ENCODE measurements at regions not wholly inside any gene's neighbourhood (a gene's known extent, or its start where the extent isn't known, plus 50 kb on each side); places are given as distances from the start of the nearest gene placed in this dataset.

DNA sequence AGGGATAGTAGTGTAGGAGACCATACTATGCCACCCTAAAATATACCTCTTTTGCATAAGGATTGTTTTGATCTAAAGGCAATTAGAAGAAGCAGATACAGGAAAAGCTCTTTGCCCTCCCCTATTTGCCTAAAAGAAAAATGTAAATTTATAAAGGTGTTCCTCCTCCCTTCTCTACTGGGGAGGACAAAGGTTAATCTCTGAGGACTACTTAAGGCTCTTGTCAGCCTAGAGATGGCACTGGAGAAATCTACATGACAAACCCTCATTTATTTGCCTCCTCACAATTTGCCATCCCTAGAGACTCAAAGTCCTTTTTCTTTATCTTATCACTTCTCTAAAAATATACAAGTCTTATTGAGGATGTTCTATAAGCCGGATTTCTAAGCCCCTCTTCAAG lies 1021.8 kb downstream of the STPG2 start:
- no peaks in the 10 kb centered on the region for H3K79me2 ChIP-seq (ENCODE audit: insufficient read depth, low read length)
- H3K27ac ChIP-seq (ENCODE audit: low read depth, low read length), result no peak overlapping the region
- no peaks in the 10 kb centered on the region for H4K20me1 ChIP-seq (ENCODE audit: insufficient read depth, low read length)
- H3K36me3 Mint-ChIP-seq (ENCODE audit: low read depth, unreplicated experiment), result no peaks in the 10 kb centered on the region
- no peak overlapping the region for H2AFZ ChIP-seq (ENCODE audit: low read depth, low read length)
- TF ChIP-seq, protein P1, sequence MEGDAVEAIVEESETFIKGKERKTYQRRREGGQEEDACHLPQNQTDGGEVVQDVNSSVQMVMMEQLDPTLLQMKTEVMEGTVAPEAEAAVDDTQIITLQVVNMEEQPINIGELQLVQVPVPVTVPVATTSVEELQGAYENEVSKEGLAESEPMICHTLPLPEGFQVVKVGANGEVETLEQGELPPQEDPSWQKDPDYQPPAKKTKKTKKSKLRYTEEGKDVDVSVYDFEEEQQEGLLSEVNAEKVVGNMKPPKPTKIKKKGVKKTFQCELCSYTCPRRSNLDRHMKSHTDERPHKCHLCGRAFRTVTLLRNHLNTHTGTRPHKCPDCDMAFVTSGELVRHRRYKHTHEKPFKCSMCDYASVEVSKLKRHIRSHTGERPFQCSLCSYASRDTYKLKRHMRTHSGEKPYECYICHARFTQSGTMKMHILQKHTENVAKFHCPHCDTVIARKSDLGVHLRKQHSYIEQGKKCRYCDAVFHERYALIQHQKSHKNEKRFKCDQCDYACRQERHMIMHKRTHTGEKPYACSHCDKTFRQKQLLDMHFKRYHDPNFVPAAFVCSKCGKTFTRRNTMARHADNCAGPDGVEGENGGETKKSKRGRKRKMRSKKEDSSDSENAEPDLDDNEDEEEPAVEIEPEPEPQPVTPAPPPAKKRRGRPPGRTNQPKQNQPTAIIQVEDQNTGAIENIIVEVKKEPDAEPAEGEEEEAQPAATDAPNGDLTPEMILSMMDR (IDR thresholded peaks at IDR 0.05; ENCODE audit: insufficient read depth, low read depth, low read length), result no peak
- TF ChIP-seq EZH2 (IDR thresholded peaks at IDR 0.05; ENCODE audit: insufficient read depth, low read length), result no peak
- H3K4me1 ChIP-seq (ENCODE audit: insufficient read depth, low read length), result no peaks in the 10 kb centered on the region
- no peaks in the 10 kb centered on the region for H3K36me3 ChIP-seq (ENCODE audit: insufficient read depth, low read length)
- no peak overlapping the region for H3K4me3 Mint-ChIP-seq (ENCODE audit: unreplicated experiment)
- H3K27ac Mint-ChIP-seq (ENCODE audit: unreplicated experiment), result no peak overlapping the region
- FAIRE-seq, result no peak
- H3K4me2 ChIP-seq (ENCODE audit: low read length), result no peak overlapping the region
- no peak overlapping the region for H3K9ac ChIP-seq (ENCODE audit: low read length)
- H3K4me1 Mint-ChIP-seq (ENCODE audit: low read depth, unreplicated experiment), result no peaks in the 10 kb centered on the region
- H3K27me3 Mint-ChIP-seq (ENCODE audit: low read depth, unreplicated experiment), result no peaks in the 10 kb centered on the region
- no peaks in the 10 kb centered on the region for H3K27me3 ChIP-seq (ENCODE audit: insufficient read depth, low read length)
- no peak overlapping the region for H3K4me3 ChIP-seq (ENCODE audit: insufficient read depth, low read depth, low read length)
- no peaks in the 10 kb centered on the region for H3K9me3 ChIP-seq (ENCODE audit: insufficient read depth, low read depth, low read length)
- no peak for DNase-seq (ENCODE audit: low read depth)
- peaks cover 6% of the 10 kb centered on the region for H3K9me3 Mint-ChIP-seq (ENCODE audit: unreplicated experiment)

DNA sequence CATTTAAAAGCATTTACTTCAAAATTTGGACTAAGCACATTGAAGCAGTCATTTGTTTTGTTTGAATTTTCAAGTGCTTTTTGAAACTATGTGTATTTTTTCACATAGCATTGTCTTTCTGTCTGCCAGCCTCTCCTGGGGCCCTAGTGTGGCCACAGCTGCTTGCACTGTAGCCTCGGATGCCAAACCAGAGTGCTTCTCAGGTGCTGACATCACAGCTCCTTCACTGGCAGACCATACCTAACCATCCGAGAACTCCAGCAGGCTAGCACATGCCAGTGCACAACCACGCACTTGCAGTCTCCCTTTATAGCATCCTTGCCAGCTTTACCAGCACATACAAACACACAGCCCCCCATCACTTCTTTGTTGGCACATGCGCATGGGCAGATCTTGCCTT lies 1019.7 kb downstream of the STPG2 start:
- TF ChIP-seq, protein P1 (IDR thresholded peaks at IDR 0.05; ENCODE audit: insufficient read depth, low read depth, low read length), result no peak
- TF ChIP-seq EZH2 (IDR thresholded peaks at IDR 0.05; ENCODE audit: insufficient read depth, low read length), result no peak

DNA sequence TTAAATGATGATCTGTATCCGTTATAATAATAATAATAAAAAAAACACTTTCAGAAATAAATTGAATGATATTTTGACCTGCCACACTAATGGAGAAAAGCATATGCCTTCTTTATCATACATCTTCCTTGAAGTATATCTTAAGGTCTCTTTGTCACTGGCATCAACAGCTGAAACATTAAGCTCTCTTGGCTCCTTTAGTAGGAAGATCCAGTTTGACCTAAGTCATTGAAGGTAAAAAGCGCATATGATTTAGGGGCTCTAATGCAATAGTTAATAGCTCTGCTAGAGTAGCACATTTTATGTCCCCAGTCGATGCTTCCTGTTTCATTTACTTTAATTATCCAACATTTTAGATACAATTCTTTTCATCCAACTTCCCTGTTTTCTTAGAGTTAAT lies 1010.8 kb downstream of the STPG2 start:
- DNase-seq (ENCODE audit: low read depth) (no peak), FAIRE-seq (no peak)
- H3K27ac Mint-ChIP-seq (ENCODE audit: unreplicated experiment), result no peak overlapping the region
- no peak overlapping the region for H2AFZ ChIP-seq (ENCODE audit: low read depth, low read length)
- no peaks in the 10 kb centered on the region for H3K27me3 Mint-ChIP-seq (ENCODE audit: low read depth, unreplicated experiment)
- no peak overlapping the region for H3K4me2 ChIP-seq (ENCODE audit: low read length)
- no peak overlapping the region for H3K4me3 ChIP-seq (ENCODE audit: insufficient read depth, low read depth, low read length)
- H3K27ac ChIP-seq (ENCODE audit: low read depth, low read length), result no peak overlapping the region
- no peak overlapping the region for H3K4me3 Mint-ChIP-seq (ENCODE audit: unreplicated experiment)
- no peaks in the 10 kb centered on the region for H3K9me3 ChIP-seq (ENCODE audit: insufficient read depth, low read depth, low read length)
- no peaks in the 10 kb centered on the region for H3K36me3 ChIP-seq (ENCODE audit: insufficient read depth, low read length)
- peaks cover 7% of the 10 kb centered on the region for H3K9me3 Mint-ChIP-seq (ENCODE audit: unreplicated experiment)
- no peaks in the 10 kb centered on the region for H3K79me2 ChIP-seq (ENCODE audit: insufficient read depth, low read length)
- no peak for TF ChIP-seq EZH2 (IDR thresholded peaks at IDR 0.05; ENCODE audit: insufficient read depth, low read length)
- TF ChIP-seq, protein P1 (IDR thresholded peaks at IDR 0.05; ENCODE audit: insufficient read depth, low read depth, low read length), result no peak
- no peak overlapping the region for H3K9ac ChIP-seq (ENCODE audit: low read length)
- no peaks in the 10 kb centered on the region for H3K4me1 ChIP-seq (ENCODE audit: insufficient read depth, low read length)
- H3K36me3 Mint-ChIP-seq (ENCODE audit: low read depth, unreplicated experiment), result no peaks in the 10 kb centered on the region
- no peaks in the 10 kb centered on the region for H3K27me3 ChIP-seq (ENCODE audit: insufficient read depth, low read length)
- H3K4me1 Mint-ChIP-seq (ENCODE audit: low read depth, unreplicated experiment), result peaks cover 2% of the 10 kb centered on the region
- H4K20me1 ChIP-seq (ENCODE audit: insufficient read depth, low read length), result no peaks in the 10 kb centered on the region

More for the DNA sequence above, 1019.7 kb downstream of the STPG2 start:
- Histone ChIP-seq H3K9ac (ENCODE audit: low read length) (no peak overlapping the region), H3K4me1 (ENCODE audit: insufficient read depth, low read length) (no peaks in the 10 kb centered on the region), H3K36me3 (ENCODE audit: insufficient read depth, low read length) (no peaks in the 10 kb centered on the region), H2AFZ (ENCODE audit: low read depth, low read length) (no peak overlapping the region), H3K27ac (ENCODE audit: low read depth, low read length) (no peak overlapping the region), H3K4me3 (ENCODE audit: insufficient read depth, low read depth, low read length) (no peak overlapping the region), H3K9me3 (ENCODE audit: insufficient read depth, low read depth, low read length) (no peaks in the 10 kb centered on the region), H3K79me2 (ENCODE audit: insufficient read depth, low read length) (no peaks in the 10 kb centered on the region), H3K4me2 (ENCODE audit: low read length) (no peak overlapping the region), H4K20me1 (ENCODE audit: insufficient read depth, low read length) (no peaks in the 10 kb centered on the region), H3K27me3 (ENCODE audit: insufficient read depth, low read length) (no peaks in the 10 kb centered on the region)
- Mint-ChIP-seq H3K9me3 (ENCODE audit: unreplicated experiment) (peaks cover 6% of the 10 kb centered on the region), H3K36me3 (ENCODE audit: low read depth, unreplicated experiment) (no peaks in the 10 kb centered on the region), H3K4me1 (ENCODE audit: low read depth, unreplicated experiment) (no peaks in the 10 kb centered on the region), H3K4me3 (ENCODE audit: unreplicated experiment) (no peak overlapping the region), H3K27ac (ENCODE audit: unreplicated experiment) (no peak overlapping the region), H3K27me3 (ENCODE audit: low read depth, unreplicated experiment) (no peaks in the 10 kb centered on the region)
- FAIRE-seq (no peak), DNase-seq (ENCODE audit: low read depth) (no peak)
